GM12891 (cell line): ENCODE measurements at regions not wholly inside any gene's neighbourhood (a gene's known extent, or its start where the extent isn't known, plus 50 kb on each side); places are given as distances from the start of the nearest gene placed in this dataset.

Experiments
- POLR2A ChIP-seq: IDR thresholded peaks from 2 replicates; pipeline ENCODE4 v1.6.1; 2011; ENCODE audit warnings: low read depth, low read length, control low read depth
- POLR2AphosphoS5 ChIP-seq: IDR thresholded peaks from 2 replicates; pipeline ENCODE4 v1.6.1; 2011; ENCODE audit warnings: low read depth, low read length, control low read depth
- SPI1 ChIP-seq: IDR thresholded peaks from 2 replicates; pipeline ENCODE4 v1.6.1; 2011; ENCODE audit warnings: low read depth, low read length, control low read depth
- TAF1 ChIP-seq: IDR thresholded peaks from 2 replicates; pipeline ENCODE4 v1.6.1; 2011; ENCODE audit warnings: low read depth, low read length, control low read depth

- no peak for TF ChIP-seq TAF1
- no peak for TF ChIP-seq POLR2AphosphoS5
- no peak for TF ChIP-seq POLR2A
- no peak for TF ChIP-seq SPI1
These were observed 274.0 kb downstream of the MYCN start for GRCh38 chr2:16214391-16214790.
